ENCODE measurements at regions not wholly inside any gene's neighbourhood (a gene's known extent, or its start where the extent isn't known, plus 50 kb on each side); places are given as distances from the start of the nearest gene placed in this dataset.
A peak's percentile ranks its signal among the peaks of the same experiment; 100 is the strongest.
"Not testable (repeated sequence)": the region's sequence is repeated elsewhere in the genome, so short reads cannot be mapped to it uniquely, and the experiment has no call there.

DNA sequence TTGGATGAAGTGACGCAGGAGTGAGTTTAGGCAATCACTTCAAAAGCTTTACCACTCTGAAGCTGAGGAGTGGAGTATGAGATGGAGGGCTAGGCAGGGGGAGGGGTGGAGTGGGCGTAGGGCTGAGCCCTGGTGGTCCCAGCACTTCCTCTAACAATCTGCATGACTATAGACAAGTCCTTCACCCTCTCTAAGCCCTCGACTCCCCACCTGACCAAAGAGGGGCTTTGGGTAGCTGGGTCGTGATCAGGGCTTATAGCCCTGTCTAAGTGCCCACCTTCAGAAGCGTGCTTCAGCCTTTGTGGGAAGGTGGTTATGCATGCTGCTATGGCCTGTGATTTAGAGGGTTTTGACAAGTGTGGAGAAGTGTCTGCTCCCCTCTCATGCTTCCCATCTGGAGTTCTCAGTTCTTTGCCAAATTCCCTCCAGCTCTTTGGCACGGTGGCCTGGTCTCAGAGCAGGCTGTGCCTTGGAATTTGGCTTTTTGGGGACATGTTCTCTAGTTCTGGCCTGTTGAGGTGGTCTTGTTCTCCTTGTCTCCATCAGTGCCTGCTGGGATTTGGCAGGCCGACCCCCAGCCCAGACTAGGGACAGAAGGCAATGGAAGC, 53.0 kb downstream of the ACTBL2 start:
- no peak for DNase-seq

- not testable (repeated sequence) for DNase-seq
These were observed 53.6 kb downstream of the ACTBL2 start for GRCh38 chr5:57429021-57429420.

DNA sequence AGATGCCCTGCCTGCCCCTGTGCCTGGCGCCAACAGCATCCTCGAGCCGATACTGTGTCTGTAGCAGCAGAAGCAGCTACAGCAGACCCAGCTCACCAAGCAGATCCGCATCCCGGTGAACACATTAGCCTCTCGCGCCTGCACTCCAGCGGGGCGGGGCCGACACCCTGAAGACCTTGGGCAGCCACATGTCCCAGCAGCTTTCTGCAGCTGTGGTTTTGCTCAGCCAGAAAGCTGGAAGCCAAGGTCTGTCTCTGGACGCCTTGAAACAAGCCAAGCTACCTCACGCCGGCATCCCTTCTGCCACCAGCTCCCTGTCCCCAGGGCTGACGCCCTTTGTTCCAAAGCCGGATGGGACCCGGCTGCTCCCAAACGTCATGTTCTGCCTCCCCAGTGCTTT, 59.6 kb downstream of the ACTBL2 start:
- no peak for DNase-seq

GRCh38 chr5:57422341-57422740, 60.3 kb downstream of the ACTBL2 start:
- DNase-seq, result no peak

- no peak for DNase-seq
These were observed 61.8 kb downstream of the ACTBL2 start for GRCh38 chr5:57420801-57421200.

- DNase-seq, result no peak
These were observed 64.6 kb downstream of the ACTBL2 start for GRCh38 chr5:57417971-57418370.

- DNase-seq, result no peak
These were observed 65.3 kb downstream of the ACTBL2 start for GRCh38 chr5:57417320-57417719.

DNA sequence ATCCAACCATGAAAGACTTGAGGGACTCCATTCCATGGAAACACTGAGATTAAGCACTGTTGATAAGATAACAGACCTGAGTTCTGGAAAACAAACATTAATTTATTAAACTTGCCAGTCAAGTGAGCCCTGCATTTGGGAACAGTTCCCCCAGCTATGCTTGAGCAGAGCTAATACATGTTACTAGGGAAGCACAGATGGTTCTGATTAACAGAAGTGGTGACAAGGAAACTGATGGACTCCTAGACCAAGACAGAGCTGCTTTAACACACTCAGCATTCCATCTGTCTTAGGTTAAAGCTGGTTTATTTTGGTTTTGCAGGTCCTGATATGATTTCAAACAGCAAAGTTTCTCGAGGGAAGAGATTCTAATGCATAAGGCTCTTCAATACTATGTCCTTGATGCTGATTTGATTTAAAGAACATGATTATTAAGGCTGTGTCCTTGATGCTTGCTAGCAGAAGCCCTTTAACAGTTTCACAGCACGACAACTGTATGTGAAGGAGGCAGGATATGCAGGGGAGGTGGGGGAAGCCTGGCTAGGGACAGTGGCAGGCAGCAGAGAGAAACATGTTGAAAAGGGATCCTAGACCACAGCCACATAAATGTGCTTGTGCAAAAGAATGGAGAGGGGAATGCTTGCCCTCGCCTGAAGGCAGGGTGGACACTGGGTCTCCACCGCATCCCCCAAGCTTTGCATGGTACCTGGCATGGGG, 66.2 kb downstream of the ACTBL2 start:
- no peak for DNase-seq

DNA sequence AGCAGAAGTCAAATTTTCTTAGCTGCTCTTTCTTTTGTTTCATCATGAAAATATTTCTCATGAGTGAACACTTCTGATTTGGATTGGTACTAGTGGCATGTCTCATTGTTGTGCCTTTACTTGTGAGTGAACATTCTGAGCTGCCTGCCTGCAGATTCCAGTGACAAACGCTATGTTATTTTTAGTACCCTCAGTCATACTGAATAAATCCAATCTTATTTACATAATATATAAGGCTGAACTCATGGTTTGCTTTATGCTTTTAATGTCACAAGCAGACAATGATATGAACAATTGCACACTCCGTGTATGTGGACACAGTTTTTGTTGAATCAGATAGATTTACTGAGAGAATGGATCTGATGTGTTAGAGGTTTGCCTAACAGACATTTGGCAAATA, 67.8 kb downstream of the ACTBL2 start:
- DNase-seq, result no peak

- DNase-seq, result no peak
These were observed 68.4 kb downstream of the ACTBL2 start for GRCh38 chr5:57414191-57414590.

DNA sequence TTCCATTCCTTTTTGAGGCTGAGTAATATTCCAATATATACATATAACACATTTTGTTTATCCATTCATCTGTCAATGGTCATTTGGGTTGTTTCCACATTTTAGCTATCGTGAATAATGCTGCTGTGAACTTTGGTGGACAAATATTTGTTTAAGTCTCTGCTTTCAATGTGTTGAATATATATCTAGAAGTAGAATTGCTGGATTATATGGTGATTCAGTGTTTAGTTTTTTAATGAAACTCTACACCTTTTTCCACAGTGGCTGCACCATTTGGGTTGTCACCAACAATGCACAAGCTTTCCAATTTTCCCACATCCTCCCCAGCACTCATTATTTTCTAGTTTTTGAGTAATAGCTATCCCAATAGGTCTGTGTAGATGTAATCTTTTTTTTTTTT, 69.5 kb downstream of the ACTBL2 start:
- no peak for DNase-seq

DNA sequence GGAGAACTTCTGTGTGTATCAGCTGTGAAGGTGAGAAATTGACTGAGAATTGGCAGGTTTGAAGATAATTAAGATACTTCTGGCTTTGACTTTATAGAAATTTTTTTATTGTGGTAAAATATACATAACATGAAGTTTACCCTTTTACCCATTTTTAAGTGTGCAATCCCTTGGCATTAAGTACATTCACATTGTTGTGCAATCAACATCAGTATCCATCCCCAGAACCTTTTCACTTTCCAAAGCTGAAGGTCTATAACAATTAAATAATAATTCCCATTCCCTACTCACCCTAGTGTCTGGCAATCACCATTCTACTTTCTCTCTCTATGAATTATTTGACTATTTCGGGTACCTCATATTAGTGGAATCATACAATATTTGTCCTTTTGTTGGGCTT, 69.9 kb downstream of the ACTBL2 start:
- DNase-seq, result no peak

- peak; percentile 6 for DNase-seq
These were observed 70.6 kb downstream of the ACTBL2 start for GRCh38 chr5:57411982-57412381.

- no peak for DNase-seq
These were observed 72.0 kb downstream of the ACTBL2 start for GRCh38 chr5:57410374-57411320.

DNA sequence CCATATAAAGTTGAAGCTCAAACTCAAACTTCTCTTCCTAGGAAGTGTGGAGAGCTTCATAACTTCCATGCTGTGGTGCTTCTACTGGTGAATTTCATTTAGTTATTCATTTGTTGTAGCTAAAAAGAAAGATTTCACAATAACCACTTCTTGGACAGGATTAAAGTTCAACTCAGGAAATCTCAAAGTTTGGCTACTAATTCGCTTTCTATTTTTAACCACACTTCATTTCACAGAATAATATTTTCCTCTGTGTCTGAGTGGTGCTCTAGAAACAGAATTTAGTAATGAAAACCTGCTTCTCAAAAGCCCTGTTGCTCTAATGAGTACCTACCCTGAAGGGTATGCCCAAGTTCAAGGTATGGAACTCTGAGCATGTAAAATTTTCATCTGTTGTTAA, 73.9 kb downstream of the ACTBL2 start:
- DNase-seq, result no peak

- no peak for DNase-seq
These were observed 74.3 kb downstream of the ACTBL2 start for GRCh38 chr5:57408285-57408684.

- no peak for DNase-seq
These were observed 75.2 kb downstream of the ACTBL2 start for GRCh38 chr5:57407391-57407790.

- DNase-seq, result no peak
These were observed 76.0 kb downstream of the ACTBL2 start for GRCh38 chr5:57406641-57407040.

DNA sequence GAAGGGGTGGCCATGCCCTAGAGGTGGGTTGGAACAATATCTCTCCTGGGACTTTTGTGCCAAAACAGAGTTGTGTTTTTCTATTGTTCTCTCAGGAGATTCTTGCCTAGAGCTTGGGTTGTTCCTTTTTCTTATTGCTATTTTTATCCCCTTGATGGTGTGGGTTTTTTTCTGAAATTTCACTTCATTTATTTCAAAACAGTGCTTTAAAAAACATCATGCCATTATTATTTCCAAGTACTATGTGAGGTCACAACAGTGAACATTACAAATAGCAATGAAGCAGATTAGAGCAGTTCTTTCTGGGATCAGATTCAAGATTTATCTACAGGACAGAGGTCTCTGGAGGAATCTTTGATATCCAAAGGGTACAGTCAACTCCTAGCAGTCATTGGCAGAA, 76.6 kb downstream of the ACTBL2 start:
- DNase-seq, result no peak

GRCh38 chr5:57402761-57403160, 79.8 kb downstream of the ACTBL2 start:
- no peak for DNase-seq

GRCh38 chr5:57402348-57402747, 80.3 kb downstream of the ACTBL2 start:
- no peak for DNase-seq

GRCh38 chr5:57398413-57399093, 84.1 kb downstream of the ACTBL2 start:
- DNase-seq, result no peak

DNA sequence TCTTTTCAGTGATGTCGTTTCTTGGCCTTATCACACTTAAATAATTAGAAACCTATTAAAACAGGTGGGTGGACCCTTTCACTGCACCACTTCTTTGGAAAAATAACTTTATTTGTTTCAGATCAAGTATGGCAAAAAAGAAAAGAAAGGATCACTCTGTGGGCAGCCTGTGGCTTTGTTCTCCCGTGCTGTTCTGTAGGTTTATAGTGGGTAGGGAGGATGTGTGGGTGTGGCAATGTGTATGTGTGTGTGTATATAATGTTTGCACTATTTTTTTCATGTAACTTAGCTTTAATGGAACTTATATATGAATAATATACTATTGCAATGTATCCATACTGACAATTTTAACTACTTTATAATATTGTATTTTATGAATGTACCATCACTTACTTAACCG, 85.9 kb downstream of the ACTBL2 start:
- no peak for DNase-seq
